ENCODE measurements at regions not wholly inside any gene's neighbourhood (a gene's known extent, or its start where the extent isn't known, plus 50 kb on each side); places are given as distances from the start of the nearest gene placed in this dataset.

DNA sequence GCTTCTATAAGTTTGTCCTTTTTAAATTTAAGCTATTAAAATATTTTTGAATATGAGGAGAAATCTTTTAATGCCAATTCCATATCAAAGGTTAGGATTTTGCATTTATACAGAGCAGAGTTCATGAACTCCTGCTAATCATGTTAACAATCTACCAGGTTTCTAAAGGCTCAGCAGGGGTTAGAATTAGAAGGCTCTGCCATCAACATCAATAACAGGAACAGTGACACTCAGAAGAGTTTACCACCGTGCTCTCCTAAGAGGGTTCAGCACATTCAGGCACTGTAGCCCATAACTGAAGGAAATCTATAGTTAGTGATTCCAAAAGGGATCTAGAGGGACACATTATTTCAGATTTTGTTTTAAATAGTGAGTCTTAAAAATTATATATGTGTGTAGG is 100.1 kb downstream of the HOXA1 start:
- H3K79me2 ChIP-seq = no peaks in the 10 kb centered on the region
- H3K4me3 ChIP-seq = no peak overlapping the region
- no peak overlapping the region for H3K4me2 ChIP-seq
- TF ChIP-seq EZH2 (IDR thresholded peaks at IDR 0.05; ENCODE audit: borderline replicate concordance) (no peak), EZH2phosphoT487 (IDR thresholded peaks at IDR 0.05; ENCODE audit: low read depth, severe bottlenecking, unreplicated experiment) (no peak)
- H3K9me3 ChIP-seq (ENCODE audit: low read depth) = no peaks in the 10 kb centered on the region
- H3K27me3 ChIP-seq = no peaks in the 10 kb centered on the region
- H2AFZ ChIP-seq = no peak overlapping the region
- no peaks in the 10 kb centered on the region for H3K36me3 ChIP-seq (replicated peaks; ENCODE audit: insufficient read depth, low read depth)
- H3K27ac ChIP-seq = no peak overlapping the region
- no peak for DNase-seq (ENCODE audit: low spot score)
- WGBS (ENCODE audit: low lambda C conversion rate, missing lambda C conversion rate) = 31% methylated on average over 1 of the region's 1 CpG
- H3K9me2 ChIP-seq (replicated peaks; ENCODE audit: insufficient read depth) = no peaks in the 10 kb centered on the region
- H3K4me1 ChIP-seq (ENCODE audit: insufficient read depth) = no peaks in the 10 kb centered on the region
- no peaks in the 10 kb centered on the region for H4K20me1 ChIP-seq (ENCODE audit: insufficient read depth, poor library complexity, severe bottlenecking)

DNA sequence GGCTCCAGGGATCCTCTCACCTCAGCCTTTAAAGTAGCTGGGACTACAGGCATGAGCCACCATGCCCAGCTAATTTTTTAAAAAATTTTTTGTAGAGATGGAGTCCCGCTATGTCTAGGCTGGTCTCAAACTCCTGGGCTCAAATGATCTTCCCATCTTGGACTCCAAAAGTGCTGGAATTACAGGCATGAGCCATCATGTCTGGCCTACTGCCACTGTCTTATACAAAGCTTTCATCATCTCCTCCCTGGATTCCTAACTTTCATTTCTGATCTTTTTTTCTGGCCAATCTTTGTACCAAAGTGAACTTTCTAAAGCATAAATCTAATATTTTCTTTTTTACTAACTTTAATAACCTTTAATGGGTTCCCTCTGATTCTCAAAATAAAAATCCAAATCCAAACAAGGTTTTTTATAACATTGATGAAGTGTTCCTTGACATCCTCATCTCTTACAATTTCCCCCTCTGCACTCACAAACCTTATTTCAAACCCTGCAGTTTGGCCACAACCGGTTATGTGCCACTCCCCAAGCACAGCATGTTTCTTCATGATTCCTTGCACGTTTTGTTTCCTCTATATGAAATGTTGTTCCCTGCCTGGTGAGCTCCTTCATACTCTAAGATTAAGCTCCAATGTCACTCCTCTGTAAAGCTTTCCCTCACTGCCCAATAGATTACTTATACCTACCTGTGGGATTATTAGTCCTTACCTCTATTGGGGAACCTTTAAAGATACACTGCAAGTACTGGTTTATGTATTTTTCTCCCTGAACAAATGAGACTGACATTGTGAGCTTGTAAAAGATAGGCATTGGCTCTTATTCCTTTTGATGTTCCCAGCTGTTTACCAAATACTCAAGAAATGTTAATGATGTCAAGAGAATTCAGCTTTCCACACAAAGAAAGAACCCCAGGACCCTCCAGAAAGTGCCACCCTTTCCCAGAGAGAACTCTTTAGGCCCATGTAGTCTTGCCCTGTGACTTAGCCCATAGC is 101.7 kb downstream of the HOXA1 start:
- no peak for DNase-seq (ENCODE audit: low spot score)
- Histone ChIP-seq H3K9me3 (ENCODE audit: low read depth) (no peaks in the 10 kb centered on the region), H3K9me2 (replicated peaks; ENCODE audit: insufficient read depth) (no peaks in the 10 kb centered on the region), H3K27me3 (no peaks in the 10 kb centered on the region), H3K79me2 (no peaks in the 10 kb centered on the region), H3K4me2 (no peak overlapping the region), H3K27ac (no peak overlapping the region), H2AFZ (no peak overlapping the region), H3K36me3 (replicated peaks; ENCODE audit: insufficient read depth, low read depth) (no peaks in the 10 kb centered on the region), H3K4me3 (no peak overlapping the region), H3K4me1 (ENCODE audit: insufficient read depth) (no peaks in the 10 kb centered on the region), H4K20me1 (ENCODE audit: insufficient read depth, poor library complexity, severe bottlenecking) (no peaks in the 10 kb centered on the region)
- WGBS (ENCODE audit: low lambda C conversion rate, missing lambda C conversion rate) = 64% methylated on average over 3 of the region's 3 CpGs
- TF ChIP-seq EZH2phosphoT487 (IDR thresholded peaks at IDR 0.05; ENCODE audit: low read depth, severe bottlenecking, unreplicated experiment) = no peak
- TF ChIP-seq, protein P1, sequence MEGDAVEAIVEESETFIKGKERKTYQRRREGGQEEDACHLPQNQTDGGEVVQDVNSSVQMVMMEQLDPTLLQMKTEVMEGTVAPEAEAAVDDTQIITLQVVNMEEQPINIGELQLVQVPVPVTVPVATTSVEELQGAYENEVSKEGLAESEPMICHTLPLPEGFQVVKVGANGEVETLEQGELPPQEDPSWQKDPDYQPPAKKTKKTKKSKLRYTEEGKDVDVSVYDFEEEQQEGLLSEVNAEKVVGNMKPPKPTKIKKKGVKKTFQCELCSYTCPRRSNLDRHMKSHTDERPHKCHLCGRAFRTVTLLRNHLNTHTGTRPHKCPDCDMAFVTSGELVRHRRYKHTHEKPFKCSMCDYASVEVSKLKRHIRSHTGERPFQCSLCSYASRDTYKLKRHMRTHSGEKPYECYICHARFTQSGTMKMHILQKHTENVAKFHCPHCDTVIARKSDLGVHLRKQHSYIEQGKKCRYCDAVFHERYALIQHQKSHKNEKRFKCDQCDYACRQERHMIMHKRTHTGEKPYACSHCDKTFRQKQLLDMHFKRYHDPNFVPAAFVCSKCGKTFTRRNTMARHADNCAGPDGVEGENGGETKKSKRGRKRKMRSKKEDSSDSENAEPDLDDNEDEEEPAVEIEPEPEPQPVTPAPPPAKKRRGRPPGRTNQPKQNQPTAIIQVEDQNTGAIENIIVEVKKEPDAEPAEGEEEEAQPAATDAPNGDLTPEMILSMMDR (IDR thresholded peaks at IDR 0.05; ENCODE audit: poor library complexity) = no peak
- no peak for TF ChIP-seq EZH2 (IDR thresholded peaks at IDR 0.05; ENCODE audit: borderline replicate concordance)

DNA sequence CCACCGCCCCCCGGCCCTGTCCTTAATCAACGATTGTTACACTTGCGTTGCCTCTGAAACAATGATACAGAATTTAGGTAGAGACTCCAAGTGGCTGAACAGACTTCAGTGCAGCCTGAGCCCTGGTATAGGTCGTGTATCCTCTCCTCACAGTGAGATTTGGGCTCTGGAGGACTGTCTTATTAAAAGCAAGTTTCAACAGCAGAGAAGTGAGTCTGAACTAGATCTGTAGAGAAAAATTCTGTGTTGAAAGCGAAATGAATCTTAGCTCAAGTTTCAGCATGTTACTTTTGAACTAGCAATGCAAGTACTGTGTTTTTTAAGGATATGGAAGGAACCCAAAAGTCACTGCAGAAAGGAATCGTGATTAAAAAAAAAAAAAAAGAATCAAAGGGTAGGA is 103.1 kb downstream of the HOXA1 start:
- Histone ChIP-seq H3K9me2 (replicated peaks; ENCODE audit: insufficient read depth) (no peaks in the 10 kb centered on the region), H4K20me1 (ENCODE audit: insufficient read depth, poor library complexity, severe bottlenecking) (no peaks in the 10 kb centered on the region), H3K9me3 (ENCODE audit: low read depth) (no peaks in the 10 kb centered on the region), H2AFZ (no peak overlapping the region), H3K79me2 (no peaks in the 10 kb centered on the region), H3K4me2 (no peak overlapping the region), H3K4me3 (no peak overlapping the region), H3K27ac (no peak overlapping the region), H3K4me1 (ENCODE audit: insufficient read depth) (no peaks in the 10 kb centered on the region), H3K27me3 (no peaks in the 10 kb centered on the region), H3K36me3 (replicated peaks; ENCODE audit: insufficient read depth, low read depth) (no peaks in the 10 kb centered on the region)
- no peak for DNase-seq (ENCODE audit: low spot score)
- TF ChIP-seq, protein P1 (IDR thresholded peaks at IDR 0.05; ENCODE audit: poor library complexity) = no peak
- TF ChIP-seq EZH2phosphoT487 (IDR thresholded peaks at IDR 0.05; ENCODE audit: low read depth, severe bottlenecking, unreplicated experiment) = no peak
- no peak for TF ChIP-seq EZH2 (IDR thresholded peaks at IDR 0.05; ENCODE audit: borderline replicate concordance)
- WGBS (ENCODE audit: low lambda C conversion rate, missing lambda C conversion rate) = 93% methylated on average over 7 of the region's 7 CpGs

DNA sequence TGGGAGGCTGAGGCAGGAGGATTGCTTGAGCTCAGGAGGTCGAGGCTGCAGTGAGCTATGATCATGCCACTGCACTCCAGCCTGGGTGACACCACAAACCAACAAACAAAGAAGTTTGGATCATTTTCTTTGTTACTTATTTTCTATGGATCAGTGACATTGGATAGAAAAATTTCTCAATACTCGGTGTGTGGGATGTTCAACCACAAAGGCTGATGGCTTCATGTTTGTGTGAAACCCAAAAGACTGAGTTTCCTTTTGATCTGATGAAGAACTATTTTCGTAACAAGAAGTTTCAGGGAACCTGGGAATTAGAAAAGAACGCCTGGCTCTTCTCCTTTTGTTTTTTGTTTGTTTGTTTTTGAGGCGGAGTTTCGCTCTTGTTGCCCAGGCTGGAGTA is 104.0 kb downstream of the HOXA1 start:
- 97% methylated on average over 6 of the region's 6 CpGs for WGBS (ENCODE audit: low lambda C conversion rate, missing lambda C conversion rate)

More for the DNA sequence above, 104.0 kb downstream of the HOXA1 start:
- no peak overlapping the region for H3K4me2 ChIP-seq
- H3K79me2 ChIP-seq = no peaks in the 10 kb centered on the region
- no peaks in the 10 kb centered on the region for H4K20me1 ChIP-seq (ENCODE audit: insufficient read depth, poor library complexity, severe bottlenecking)
- H3K36me3 ChIP-seq (replicated peaks; ENCODE audit: insufficient read depth, low read depth) = no peaks in the 10 kb centered on the region
- no peaks in the 10 kb centered on the region for H3K9me2 ChIP-seq (replicated peaks; ENCODE audit: insufficient read depth)
- no peak overlapping the region for H3K27ac ChIP-seq
- no peak overlapping the region for H2AFZ ChIP-seq
- no peaks in the 10 kb centered on the region for H3K4me1 ChIP-seq (ENCODE audit: insufficient read depth)
- H3K9me3 ChIP-seq (ENCODE audit: low read depth) = no peaks in the 10 kb centered on the region
- DNase-seq (ENCODE audit: low spot score) = no peak
- no peak overlapping the region for H3K4me3 ChIP-seq
- no peaks in the 10 kb centered on the region for H3K27me3 ChIP-seq
- no peak for TF ChIP-seq EZH2 (IDR thresholded peaks at IDR 0.05; ENCODE audit: borderline replicate concordance)
- TF ChIP-seq, protein P1 (IDR thresholded peaks at IDR 0.05; ENCODE audit: poor library complexity) = no peak

All from hepatocyte (in vitro differentiated cells).